AG04449 (cell line): ENCODE measurements at regions not wholly inside any gene's neighbourhood (a gene's known extent, or its start where the extent isn't known, plus 50 kb on each side); places are given as distances from the start of the nearest gene placed in this dataset.

Experiments used
- CTCF ChIA-PET: fragments of 350-600 bp; formaldehyde crosslinking; extraction: SDS; loops from one replicate; lab custom pipeline; 2021; ENCODE audit warnings: antibody characterized with exemption; lab: Yijun Ruan, JAX
- POLR2A ChIA-PET: fragments of 400-600, 350-600 bp; formaldehyde crosslinking; extraction: SDS; loops from one replicate; lab custom pipeline; 2020; ENCODE audit warnings: antibody characterized with exemption, inconsistent platforms; lab: Yijun Ruan, JAX
- DNase-seq: peaks from one replicate; pipeline ENCODE4 v3.0.0-alpha.2; 2010; ENCODE audit warnings: low read depth, low spot score
- H3K4me3 ChIP-seq: 2 replicates; pipeline ENCODE4 v1.5.1; 2011; ENCODE audit warnings: low read depth, mild to moderate bottlenecking, control low read depth, low read length
- CTCF ChIP-seq: IDR thresholded peaks from one replicate; pipeline ENCODE4 v1.5.1; 2011; ENCODE audit warnings: mild to moderate bottlenecking, moderate library complexity, low read length, control low read depth, inconsistent platforms; ENCODE audit not compliant: insufficient read depth; ENCODE audit errors: missing control alignments

DNA sequence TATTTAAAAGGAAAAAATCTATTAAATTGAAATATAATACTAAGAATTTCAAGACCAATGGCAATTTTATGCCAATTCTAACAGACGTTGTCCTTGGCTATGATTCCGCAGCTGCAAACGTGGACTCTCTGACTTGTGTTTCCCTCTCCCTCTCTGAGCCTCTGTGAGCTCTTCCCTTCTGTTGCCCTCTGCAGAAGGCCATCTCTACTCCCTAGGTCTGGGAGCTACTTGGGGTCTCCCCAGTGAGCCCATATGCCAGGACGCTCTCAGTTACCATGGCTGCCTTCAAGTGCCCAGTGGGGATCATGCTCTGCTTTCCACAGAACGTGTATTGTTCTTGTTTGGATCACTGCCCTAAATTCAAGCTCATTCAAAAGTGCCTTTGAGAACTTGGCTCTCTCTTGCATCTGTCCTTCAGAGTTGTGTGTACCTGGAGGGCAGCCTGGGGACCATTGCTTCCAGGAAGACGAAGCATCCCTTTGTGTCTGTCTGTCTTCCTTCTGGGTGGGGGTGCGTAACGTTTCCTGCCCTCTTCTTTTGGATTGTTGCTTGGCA is 97.5 kb upstream of the TSPAN2 start:
- no peak for TF ChIP-seq CTCF
- CTCF ChIA-PET = interaction anchor here (1.0 to 1.8 kb wide), 4 partner anchors 48 to 409 kb away, joined by 3 to 5 read pairs (median 4); no protein-coding TSS in a partner anchor
- POLR2A ChIA-PET = no interaction called here
- no peak for DNase-seq
- no peak overlapping the region for H3K4me3 ChIP-seq

- ChIA-PET CTCF (no interaction called here), POLR2A (interaction anchor here (0.7 kb wide), 1 partner anchor 153 kb away, joined by 3 read pairs; no protein-coding TSS in a partner anchor)
- no peak for TF ChIP-seq CTCF
- no peak for DNase-seq
- no peak overlapping the region for H3K4me3 ChIP-seq
Measured at GRCh38 chr1:115185336-115185735, 96.0 kb upstream of the TSPAN2 start.

GRCh38 chr1:115184951-115185331 is 95.6 kb upstream of the TSPAN2 start:
- H3K4me3 ChIP-seq = no peak overlapping the region
- POLR2A ChIA-PET = interaction anchor here (0.7 kb wide), 1 partner anchor 154 kb away, joined by 3 read pairs; no protein-coding TSS in a partner anchor
- no peak for TF ChIP-seq CTCF
- no peak for DNase-seq
- CTCF ChIA-PET = interaction anchor here (1.0 kb wide), 1 partner anchor 43 kb away, joined by 4 read pairs; no protein-coding TSS in a partner anchor

- POLR2A ChIA-PET = interaction anchor here (0.7 to 1.1 kb wide), 3 partner anchors 42 to 154 kb away, joined by 3 read pairs; no protein-coding TSS in a partner anchor
- TF ChIP-seq CTCF = no peak
- DNase-seq = no peak
- H3K4me3 ChIP-seq = no peak overlapping the region
- CTCF ChIA-PET = interaction anchor here (1.0 to 1.2 kb wide), 3 partner anchors 14 to 411 kb away, joined by 3 to 4 read pairs (median 4); no protein-coding TSS in a partner anchor
Measured at GRCh38 chr1:115184260-115184950, 95.1 kb upstream of the TSPAN2 start.

DNA sequence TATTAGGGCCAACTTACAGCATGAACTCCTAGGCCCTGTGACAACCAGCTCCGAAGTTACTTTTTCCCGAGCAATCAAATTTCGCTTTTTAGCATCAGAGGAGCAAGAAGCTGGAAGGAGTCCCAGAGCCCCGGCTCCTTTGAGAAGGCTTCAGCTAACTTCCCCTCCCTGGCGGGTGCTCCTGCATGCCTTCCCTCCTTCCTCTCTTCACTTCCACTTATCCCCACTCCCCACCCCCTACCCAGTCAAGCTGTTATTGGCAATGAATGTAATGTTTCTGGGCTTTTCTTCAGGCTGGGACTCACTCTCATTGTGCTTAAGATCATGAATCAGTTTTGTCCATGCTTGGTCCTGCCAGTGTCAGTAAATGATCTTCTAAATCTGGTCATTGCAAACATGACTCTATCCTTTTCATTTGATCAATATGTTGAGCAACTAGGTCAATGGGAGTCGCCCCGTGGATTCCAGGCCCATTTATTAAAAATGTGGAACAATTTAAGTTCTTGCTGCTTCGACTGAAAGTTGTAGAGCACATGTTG is 94.5 kb upstream of the TSPAN2 start:
- no peak for TF ChIP-seq CTCF
- DNase-seq = no peak
- POLR2A ChIA-PET = interaction anchor here (1.0 to 1.1 kb wide), 2 partner anchors 42 to 56 kb away, joined by 3 read pairs; no protein-coding TSS in a partner anchor
- CTCF ChIA-PET = interaction anchor here (0.9 to 1.2 kb wide), 5 partner anchors 15 to 412 kb away, joined by 3 to 5 read pairs (median 4); no protein-coding TSS in a partner anchor
- H3K4me3 ChIP-seq = no peak overlapping the region

- TF ChIP-seq CTCF = no peak
- CTCF ChIA-PET = interaction anchor here (0.9 to 1.2 kb wide), 4 partner anchors 44 to 413 kb away, joined by 3 to 5 read pairs (median 4); no protein-coding TSS in a partner anchor
- no peak overlapping the region for H3K4me3 ChIP-seq
- DNase-seq = no peak
- POLR2A ChIA-PET = interaction anchor here (1.1 kb wide), 1 partner anchor 56 kb away, joined by 3 read pairs; no protein-coding TSS in a partner anchor
Measured at GRCh38 chr1:115183158-115183557, 93.9 kb upstream of the TSPAN2 start.
